ENCODE measurements at regions not wholly inside any gene's neighbourhood (a gene's known extent, or its start where the extent isn't known, plus 50 kb on each side); places are given as distances from the start of the nearest gene placed in this dataset.
"Not testable (repeated sequence)": the region's sequence is repeated elsewhere in the genome, so short reads cannot be mapped to it uniquely, and the experiment has no call there.

DNA sequence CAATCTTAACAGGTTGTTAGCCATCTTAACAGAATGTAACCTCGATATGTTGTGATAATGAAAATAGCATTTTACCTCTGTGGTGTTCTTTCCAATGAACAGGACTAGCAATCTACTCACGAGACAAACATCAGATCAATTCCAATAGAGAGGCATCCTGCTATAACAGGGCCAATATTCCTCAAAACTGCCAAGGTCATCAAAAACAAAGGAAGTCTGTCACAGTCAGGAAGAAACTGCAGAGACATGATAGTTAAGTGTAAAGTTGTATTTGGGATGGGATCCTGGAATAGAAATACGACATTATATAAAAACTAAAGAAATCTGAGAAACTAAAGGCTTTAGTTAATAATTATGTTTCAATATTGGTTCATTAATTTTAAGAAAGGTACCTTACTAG, 588.9 kb upstream of the NETO1 start:
- DNase-seq = no peak

GRCh38 chr18:73452866-73453265, 585.1 kb upstream of the NETO1 start:
- DNase-seq = no peak

DNA sequence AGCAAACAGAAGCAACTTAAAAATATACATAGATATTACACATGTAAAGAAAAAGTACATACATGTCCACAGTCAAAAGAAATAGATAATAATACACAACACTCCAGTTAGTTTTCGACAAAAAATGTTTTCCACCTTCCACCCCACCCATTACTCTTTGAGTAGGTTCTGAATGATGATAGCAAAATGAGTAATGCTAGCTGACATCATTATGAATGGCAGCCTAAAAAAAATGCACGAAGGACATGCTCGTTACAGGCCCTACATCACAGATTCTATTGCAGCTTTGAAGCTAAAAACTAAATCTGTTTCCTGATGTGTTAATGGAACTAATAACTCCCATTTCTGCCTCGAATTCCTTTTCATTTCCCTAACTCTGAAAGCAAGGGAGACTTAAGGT, 578.7 kb upstream of the NETO1 start:
- no peak for DNase-seq

- no peak for DNase-seq
These were observed 563.8 kb upstream of the NETO1 start for GRCh38 chr18:73431620-73432019.

DNA sequence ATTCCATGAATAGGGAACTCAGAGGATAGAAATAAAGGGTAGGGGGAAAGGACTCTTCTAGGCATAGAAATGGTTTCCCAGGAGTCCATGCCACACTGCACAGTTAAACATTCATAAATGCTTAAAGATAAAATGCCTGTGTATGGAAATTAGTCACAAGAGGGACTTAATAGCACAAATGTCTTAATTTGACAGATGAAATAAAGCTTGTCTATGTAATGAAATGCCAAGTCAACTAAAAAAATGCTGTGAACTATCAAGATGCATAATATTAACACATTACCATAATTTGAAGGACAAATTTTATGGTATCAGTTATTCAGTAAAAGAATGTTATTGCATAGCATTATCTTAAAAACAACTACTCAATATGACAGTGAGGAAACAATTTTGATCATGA, 553.2 kb upstream of the NETO1 start:
- no peak for DNase-seq

DNA sequence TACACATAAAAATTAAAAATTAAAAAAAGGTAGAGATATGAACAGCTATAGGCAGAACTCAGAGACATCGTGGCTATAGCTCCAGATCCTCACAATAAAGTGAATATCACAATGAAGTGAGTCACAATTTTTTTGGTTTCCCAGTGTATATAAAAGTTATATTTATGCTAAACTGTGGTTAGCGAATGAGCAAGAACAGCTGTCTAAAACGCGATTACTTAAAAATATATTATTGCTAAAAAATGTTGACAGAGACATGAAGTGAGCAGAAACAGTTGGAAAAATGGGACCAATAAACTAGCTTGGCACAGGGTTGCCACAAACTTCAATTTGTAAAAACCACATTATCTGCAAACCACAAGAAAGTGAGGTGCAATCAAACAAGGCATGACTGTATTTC, 551.7 kb upstream of the NETO1 start:
- no peak for DNase-seq

DNA sequence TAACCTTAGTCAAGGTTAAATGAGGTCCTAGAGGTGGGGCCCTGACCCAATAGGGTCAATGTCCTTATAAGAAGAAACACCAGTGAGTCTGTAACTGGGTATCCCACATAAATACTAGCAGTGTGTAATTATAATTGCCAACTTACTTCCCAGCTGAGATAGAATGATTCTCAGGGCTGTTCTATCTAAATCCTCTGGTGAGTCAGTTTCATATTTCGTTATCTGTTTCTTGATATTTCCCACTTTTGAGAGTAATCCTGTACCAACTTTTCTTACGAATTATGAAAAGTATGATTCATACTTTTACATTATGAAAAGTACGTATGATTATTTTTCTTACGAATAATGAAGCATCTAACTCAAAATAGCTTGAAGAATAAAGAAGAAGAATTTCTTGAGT, 546.8 kb upstream of the NETO1 start:
- DNase-seq = no peak

GRCh38 chr18:73414069-73414468, 546.3 kb upstream of the NETO1 start:
- no peak for DNase-seq

- peak in 2 of 3 donors; percentile 7 to 26 for DNase-seq
These were observed 541.5 kb upstream of the NETO1 start for GRCh38 chr18:73409242-73409641.

DNA sequence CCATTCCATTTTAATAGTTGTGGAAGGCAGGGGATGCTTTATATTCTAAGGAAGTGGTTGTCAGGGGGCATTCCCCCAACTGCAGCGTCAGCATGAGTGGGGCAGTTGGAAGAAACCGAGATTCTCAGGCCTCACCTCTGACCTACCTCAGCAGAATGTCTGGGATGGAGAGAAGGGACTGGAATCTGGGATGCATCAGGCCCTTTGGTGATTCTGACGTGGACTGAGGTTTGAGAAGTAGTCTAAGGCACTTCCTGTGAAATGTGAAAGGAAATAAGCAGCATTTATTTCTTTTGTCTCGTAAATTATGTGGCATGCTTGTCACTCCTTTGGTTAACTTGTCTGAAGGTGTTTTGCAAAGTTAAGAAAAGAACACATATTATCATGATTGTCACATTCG, 540.7 kb upstream of the NETO1 start:
- DNase-seq = no peak

DNA sequence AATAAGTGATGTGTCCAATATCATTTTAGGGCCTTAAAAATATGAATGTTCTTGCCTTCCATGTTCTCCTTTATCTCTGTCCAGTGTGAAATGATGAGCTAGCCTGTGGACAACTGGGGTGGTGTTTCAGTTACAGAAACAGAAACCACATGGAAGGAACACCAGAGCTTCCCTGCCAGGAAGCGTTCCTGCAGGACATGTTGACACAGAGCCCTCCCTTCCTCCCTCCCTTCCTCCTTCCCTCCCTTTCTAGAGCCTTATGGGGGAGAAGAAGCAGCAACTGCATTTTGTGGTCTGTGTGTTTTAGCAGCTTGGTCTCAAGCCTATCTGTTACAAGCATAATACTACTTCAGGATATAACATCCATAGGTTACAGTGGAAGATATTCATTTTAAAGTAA, 539.7 kb upstream of the NETO1 start:
- peak; percentile 4 to 32 (median 16) for DNase-seq

- DNase-seq = no peak
These were observed 516.5 kb upstream of the NETO1 start for GRCh38 chr18:73384246-73384645.

DNA sequence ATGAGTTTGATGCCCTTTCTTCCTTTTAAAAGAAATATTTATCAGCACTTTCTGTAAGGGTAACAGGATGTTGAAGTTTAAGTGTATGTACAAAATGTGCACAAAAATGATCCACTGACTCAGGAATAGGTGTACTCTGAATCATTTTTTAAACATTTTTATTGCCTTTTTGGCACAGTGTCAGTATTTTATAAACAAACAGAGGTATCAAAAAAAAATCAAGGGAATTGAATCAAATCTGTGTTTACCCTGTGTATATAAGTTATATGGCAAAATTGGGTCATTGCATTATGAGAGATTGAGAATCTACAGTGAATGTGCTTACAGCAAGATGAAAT, 513.9 kb upstream of the NETO1 start:
- DNase-seq = no peak

DNA sequence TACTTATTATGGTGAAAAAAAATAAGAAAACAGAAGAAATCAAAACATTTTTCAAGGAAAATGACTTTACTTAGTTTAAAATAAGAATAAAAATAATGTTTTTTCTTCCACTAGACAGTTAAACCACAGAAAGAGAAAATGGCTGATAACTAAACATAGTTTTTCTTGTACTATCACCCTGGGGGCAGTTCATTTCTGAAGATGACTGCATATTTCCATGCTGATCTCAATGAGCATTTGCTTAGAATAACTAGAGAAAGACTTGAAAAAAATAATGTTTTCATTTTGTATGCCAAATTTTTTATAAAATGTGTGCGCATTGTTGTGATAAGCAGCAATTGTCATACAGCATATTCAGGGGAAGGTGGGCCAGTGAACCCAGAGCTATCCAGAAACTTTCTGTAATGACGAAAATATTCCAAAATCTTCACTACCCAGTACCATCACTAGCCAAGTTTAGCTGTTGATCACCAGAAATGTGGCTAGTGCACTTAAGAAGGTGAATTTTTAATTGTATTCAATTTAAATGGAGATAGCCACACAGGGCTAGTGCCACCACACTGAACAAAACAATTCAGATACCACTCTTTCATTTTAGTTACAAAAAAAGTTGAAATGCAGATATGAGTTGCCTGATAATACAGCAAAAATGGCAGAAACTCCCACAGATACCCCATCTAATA, 513.4 kb upstream of the NETO1 start:
- no peak for DNase-seq

- DNase-seq = no peak
These were observed 498.9 kb upstream of the NETO1 start for GRCh38 chr18:73366713-73367112.

DNA sequence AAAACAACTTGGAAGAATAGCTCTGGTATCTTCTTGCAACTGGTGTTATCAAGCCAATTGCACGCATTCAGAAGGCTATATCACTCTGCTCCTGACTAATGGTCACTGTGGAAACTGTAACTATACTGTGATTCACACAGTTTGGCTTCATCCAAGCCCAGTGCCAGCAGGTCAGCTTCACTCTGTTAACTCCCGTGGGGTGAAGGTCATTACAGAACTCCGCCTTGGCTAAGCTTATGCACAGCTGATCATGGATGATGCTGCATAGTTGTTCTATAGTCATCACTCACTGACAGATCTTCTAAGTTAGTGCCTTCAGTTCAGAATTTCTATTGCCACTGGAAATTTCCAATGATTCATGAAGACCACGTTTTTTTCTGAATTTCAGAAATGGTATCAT, 497.2 kb upstream of the NETO1 start:
- no peak for DNase-seq

DNA sequence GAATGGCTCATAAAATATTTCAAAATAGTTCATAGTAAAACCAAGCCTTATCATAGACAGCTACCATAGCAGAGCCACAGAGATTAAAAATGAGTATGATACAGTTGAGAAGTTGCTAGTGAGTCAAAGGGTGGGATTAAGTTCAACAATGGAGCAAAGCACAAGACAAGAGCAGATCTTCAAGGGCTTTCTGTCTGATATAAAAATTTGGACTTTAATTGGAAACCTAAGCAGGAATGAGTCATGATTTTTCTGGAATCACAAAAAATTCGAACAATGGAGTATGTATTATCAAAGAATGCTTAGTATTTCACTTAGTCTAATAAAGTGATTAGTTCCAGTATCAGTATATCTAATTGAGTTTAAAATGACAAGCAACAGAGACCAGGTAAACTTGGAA, 487.3 kb upstream of the NETO1 start:
- DNase-seq = no peak

- peak in 1 of 3 donors; percentile 2 for DNase-seq
These were observed 484.8 kb upstream of the NETO1 start for GRCh38 chr18:73352546-73352945.

- DNase-seq = no peak
These were observed 472.6 kb upstream of the NETO1 start for GRCh38 chr18:73340135-73340977.

- DNase-seq = no peak
These were observed 463.5 kb upstream of the NETO1 start for GRCh38 chr18:73331212-73331772.

DNA sequence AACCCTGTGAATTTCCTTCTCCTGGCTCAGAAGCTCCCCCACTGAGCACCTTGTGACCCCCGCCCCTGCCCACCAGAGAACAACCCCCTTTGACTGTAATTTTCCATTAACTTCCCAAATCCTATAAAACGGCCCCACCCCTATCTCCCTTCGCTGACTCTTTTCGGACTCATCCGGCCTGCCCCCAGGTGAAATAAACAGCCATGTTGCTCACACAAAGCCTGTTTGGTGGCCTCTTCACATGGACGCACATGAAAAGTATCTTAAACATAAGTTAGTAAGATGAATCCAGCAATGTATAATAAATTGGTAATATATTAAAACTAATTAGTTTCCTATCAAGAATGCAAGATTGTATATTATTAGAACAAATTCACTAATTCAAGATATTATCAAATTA, 462.3 kb upstream of the NETO1 start:
- not testable (repeated sequence) for DNase-seq

- not testable (repeated sequence) for DNase-seq
These were observed 456.5 kb upstream of the NETO1 start for GRCh38 chr18:73324187-73324831.

Data from muscle of back (tissue), 3 donors.